ENCODE measurements at regions not wholly inside any gene's neighbourhood (a gene's known extent, or its start where the extent isn't known, plus 50 kb on each side); places are given as distances from the start of the nearest gene placed in this dataset.
"Not testable (repeated sequence)": the region's sequence is repeated elsewhere in the genome, so short reads cannot be mapped to it uniquely, and the experiment has no call there.

GRCh38 chr16:88232401-88233258, 150.1 kb upstream of the ZNF469 start:
- DNase-seq, result not testable (repeated sequence)

DNA sequence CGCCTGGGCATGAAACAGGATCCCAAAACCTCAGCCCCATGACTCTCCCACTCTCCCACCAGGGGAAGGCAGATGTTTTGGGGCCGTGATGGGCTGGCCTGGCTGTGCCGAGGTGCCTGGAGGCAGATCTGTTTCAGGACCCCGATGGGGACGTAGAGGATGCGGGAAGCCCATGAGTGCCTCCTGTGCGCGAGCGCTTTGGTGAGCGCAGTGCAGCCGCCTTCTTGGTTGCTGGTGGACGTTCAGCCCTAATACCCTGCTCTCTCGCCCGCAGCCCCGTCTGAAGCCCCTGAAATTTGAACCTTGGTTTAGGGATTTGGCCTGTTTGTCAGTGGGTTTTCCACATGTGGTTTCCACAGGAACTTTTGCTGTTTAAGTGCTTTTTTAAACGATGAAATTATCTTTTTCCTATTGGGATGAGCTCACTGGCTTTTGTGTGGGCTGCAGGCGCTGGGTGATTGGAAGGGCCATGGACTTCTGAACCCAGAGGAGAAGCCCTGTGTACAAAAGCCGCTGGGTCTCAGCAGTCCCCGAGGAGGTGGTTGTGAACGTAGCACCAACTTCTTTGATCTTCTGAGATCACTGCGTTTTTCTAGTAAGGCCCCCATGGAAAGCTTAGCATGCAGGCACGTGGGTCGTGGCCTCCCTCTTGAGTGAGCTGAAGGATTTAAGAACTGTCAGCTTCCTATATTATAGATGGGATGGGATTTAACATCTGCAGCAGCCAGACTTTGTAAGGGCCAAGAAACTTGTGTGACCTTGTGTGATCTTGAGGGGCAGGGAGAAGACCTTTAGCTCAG, 148.9 kb upstream of the ZNF469 start:
- DNase-seq, result not testable (repeated sequence)

DNA sequence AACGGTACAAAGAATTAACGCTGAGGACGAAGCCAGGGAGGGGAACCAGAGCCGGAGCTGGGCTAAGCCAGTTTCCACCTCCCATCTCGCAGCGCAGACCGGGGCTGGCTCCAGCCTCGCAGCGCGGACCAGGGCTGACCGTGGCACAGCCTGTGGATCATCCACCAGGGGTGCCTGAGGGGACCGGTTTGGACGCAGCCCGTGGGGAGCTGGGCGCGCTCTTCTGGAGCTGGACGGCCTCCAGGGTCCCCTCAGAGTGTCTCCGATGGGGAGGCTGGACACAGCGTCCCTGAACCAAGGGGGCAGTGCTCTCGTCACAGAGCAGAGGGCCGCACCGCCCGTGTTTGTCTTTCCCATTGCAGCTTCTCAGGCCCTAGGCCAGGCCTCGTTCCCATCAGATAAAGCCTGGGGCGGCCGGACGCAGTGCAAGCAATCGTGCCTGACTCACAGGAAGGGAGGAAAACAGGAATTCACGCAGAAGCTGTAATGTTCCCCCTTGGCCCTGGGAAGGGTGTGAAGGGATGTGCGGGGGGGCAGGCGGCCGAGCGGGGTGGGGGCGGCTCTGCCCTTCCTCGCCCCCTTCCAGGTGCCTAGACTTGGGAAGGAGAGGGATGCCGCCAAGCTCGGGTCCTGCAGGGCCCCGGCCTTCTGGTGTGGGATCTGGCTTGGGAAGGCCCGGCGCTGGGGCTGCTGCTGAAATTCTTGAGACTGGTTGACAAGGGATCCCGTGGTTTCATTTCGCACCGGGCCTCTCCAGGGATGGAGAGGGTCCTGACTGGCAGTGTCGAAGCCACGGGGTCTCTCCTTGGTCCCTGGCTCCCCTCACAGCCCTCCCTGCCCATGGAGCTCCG, 148.1 kb upstream of the ZNF469 start:
- DNase-seq, result not testable (repeated sequence)

GRCh38 chr16:88235691-88236090, 147.1 kb upstream of the ZNF469 start:
- not testable (repeated sequence) for DNase-seq

DNA sequence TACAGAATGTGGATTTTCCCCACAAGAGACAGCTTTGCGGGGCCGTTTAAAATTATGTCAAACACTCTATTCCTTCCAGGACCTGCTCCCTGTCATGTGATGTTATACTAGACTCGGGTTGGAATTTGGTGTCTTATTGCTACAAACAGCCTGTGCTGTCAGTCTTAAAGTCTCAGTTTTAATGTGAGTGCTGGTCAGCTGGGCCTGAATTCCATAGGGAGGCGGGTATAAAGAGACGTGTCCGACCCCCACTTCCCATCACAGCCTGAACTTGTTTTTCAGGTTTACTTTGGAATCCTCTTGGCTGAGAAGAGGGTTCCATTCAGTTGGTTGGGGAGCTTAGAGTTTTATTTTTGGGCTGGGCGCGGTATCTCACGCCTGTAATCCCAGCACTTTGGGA, 146.5 kb upstream of the ZNF469 start:
- not testable (repeated sequence) for DNase-seq

DNA sequence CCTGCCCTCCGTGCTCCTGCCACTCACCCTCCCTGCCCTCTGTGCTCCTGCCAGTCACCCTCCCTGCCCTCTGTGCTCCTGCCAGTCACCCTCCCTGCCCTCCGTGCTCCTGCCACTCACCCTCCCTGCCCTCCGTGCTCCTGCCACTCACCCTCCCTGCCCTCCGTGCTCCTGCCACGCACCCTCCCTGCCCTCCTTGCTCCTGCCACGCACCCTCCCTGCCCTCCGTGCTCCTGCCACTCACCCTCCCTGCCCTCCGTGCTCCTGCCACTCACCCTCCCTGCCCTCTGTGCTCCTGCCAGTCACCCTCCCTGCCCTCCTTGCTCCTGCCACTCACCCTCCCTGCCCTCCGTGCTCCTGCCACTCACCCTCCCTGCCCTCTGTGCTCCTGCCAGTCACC, 145.4 kb upstream of the ZNF469 start:
- DNase-seq, result not testable (repeated sequence)

DNA sequence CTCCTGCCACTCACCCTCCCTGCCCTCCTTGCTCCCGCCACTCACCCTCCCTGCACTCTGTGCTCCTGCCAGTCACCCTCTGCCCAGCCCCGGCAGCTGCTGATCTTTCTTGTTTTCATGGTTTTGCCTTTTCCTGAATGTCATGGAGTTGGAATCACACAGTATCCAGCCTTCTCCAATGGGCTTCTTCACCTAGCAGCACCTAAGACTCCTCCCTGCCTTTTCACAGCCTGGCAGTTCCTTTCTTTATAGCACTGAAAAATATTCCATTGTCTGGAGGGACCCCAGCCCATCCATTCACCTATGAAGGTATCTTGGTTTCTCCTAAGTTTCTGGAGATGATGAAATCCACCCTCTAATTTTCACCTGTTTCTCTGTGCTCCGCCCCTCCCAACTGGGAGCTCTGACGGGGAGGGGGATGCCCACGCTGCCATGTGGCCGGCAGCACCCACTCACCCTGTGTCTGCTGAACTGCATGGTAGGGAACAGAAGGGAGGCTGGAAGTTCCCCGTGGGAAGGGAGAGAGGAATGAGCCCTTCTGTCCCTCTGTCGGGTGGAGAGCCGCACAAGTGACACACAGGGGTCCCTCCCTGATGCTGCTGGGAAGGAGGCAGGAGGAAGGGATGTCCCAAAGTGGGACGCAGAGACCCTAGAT, 144.9 kb upstream of the ZNF469 start:
- not testable (repeated sequence) for DNase-seq

DNA sequence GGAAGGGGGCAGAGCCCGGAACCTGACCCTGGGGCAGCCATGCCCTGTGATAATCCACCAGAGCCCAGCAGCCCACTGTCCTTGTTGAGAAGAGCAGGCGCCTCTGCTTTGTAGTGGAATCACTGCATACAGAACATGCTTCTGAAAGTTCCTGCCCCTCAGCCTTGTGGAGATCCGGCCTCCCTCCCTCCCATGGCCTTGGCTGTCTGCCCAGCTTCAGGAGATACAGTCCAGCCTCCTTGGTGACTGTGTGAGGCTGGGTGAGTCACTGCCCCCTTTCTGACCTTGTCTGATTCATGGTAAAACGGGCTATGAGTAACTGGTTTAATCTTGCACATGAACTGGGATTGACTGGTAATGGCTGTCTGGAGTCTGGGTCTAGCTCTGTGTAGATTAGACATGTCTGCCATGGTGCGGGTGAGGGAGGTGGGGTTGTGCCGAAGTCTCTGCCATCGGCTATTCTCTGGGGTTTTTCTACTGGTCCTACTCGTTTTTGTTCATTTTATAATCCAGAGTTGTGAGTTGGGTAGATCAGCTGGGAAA, 144.0 kb upstream of the ZNF469 start:
- not testable (repeated sequence) for DNase-seq

GRCh38 chr16:88240118-88240517, 142.6 kb upstream of the ZNF469 start:
- not testable (repeated sequence) for DNase-seq

GRCh38 chr16:88240776-88241175, 142.0 kb upstream of the ZNF469 start:
- DNase-seq, result not testable (repeated sequence)

- not testable (repeated sequence) for DNase-seq
These were observed 141.1 kb upstream of the ZNF469 start for GRCh38 chr16:88241404-88242311.

DNA sequence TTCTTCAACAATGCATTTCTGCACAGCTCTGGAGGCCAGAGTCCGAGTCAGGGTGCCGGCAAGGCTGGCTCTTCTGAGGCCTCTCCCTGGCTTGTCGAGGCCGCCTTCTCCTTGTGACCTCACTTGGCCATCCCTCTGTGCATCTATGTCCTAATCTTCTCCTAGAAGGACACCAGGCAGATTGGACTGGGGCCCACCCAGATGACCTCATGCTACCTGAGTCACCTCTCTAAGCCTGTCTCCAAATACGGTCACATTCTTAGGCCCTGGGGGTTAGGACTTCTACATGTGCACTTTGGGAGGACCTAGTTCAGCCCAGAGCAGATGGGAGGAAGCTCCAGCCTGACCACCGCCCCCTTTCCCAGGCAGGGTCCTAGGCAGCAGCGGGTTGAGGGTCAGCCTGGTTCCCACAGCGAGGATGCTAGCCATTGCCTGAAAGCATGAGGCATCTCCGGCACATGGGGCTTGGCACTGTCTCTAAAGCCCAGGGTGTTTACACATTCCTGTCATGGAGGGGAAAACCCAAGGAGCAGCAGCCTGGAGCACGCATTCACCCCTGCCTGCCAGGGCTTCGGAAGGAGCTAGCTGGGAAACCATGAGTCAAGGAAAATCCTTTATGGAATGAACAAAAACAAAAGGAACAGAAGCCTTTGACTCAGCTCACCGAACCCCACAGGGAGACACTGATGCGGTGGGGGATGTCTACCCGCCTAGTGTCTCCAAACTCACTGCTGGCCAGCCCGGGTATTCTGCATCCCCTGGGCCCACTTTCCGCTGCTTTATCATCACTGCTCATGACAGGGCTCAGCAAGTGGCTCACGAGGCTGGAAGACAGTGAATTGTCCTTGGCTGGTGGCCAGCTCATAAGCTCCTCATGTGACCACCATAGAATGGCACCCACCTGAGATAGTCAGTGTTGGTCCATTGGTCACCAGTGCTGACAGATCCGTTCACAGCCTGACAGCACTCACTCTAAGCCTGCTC, 140.2 kb upstream of the ZNF469 start:
- DNase-seq, result not testable (repeated sequence)

GRCh38 chr16:88243921-88244320, 138.8 kb upstream of the ZNF469 start:
- not testable (repeated sequence) for DNase-seq

DNA sequence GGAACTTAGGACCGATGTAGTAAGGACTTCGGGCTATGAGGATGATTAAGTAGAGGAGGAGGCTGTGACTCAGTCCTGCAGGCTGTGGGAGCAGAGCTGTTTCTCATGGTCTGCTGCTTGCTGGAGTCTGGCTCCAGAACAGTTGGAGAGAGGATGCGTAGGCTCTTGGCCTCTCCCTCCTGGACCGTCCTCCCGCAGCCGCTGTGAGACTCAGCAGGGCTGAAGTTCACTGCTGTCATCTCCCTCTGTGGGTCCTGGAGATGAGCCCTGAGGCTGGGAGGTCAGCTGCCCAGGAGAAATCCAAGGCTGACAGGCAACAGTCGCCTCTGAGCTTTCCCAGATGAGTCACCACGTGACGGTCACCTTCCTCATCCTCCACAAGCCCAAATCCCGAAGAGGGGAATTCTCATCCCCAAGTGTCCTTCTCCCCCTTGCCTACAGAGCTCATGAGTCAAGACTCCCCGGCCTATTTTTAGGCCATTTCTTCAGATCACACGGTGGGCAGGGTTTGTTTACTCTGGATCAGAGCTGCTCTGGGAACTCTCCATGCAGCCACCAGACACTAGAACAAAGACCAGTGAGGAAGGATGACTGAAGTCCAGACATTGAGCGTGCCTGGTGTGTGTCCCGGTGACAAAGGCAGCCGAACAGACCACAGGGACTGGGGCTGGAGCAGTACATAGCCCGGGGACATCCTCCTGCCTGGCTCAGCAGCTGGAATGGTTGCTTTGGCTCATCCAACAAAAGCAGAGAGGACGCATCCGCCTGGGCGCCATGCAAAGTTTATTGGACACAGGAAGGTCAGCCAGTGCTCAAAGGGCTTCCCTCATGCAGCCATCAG, 137.3 kb upstream of the ZNF469 start:
- DNase-seq, result not testable (repeated sequence)

DNA sequence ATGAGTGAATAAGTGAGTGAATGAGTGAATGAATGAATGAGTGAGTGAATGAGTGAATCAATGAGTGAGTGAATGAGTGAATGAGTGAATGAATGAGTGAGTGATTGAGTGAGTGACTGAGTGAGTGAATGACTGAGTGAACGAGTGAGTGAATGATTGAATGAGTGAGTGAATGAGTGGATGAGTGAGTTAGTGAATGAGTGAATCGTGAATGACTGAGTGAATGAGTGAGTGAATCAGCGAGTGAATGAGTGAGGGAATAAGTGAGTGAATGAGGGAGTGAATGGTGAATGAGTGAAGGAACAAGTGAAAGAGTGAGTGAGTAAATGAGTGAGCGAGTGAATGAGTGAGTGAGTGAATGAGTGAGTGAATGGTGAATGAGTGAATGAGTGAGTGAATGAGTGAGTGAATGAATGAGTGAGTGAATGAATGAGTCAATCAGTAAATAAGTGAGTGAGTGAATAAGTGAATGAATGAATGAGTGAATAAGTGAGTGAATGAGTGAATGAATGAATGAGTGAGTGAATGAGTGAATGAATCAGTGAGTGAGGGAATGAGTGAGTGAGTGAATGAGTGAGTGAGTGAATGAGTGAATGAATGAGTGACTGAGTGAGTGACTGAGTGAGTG, 135.7 kb upstream of the ZNF469 start:
- DNase-seq, result not testable (repeated sequence)

- DNase-seq, result not testable (repeated sequence)
These were observed 135.2 kb upstream of the ZNF469 start for GRCh38 chr16:88247583-88247966.

GRCh38 chr16:88248761-88249160, 134.0 kb upstream of the ZNF469 start:
- DNase-seq, result not testable (repeated sequence)

DNA sequence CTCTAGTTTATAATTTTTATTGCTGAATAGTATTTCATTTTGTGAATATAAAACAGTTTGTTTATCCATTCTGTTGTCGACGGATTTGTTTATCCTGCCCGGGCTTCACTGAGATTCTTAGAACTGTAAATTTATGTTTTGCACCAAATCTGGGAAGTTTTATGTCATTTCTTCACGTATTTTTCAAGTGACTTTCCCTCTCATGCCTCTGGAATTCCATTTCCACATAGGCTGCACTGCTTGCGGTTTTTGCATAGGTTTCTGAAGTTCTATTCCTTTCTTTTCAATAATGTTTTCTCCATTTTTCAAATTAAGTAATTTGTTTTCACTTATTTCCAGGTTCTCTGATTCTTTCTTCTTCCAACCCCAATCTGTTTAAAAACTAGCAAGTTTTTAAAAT, 132.4 kb upstream of the ZNF469 start:
- not testable (repeated sequence) for DNase-seq

All from activated CD4-positive, alpha-beta T cell treated with anti-CD3 and anti-CD28 coated beads, Interleukin-2, amount 50 U/mL, for 1 hour (primary cell).